A673 (cell line): ENCODE measurements at regions not wholly inside any gene's neighbourhood (a gene's known extent, or its start where the extent isn't known, plus 50 kb on each side); places are given as distances from the start of the nearest gene placed in this dataset.

Experiments used
- BruUV-seq: library from RNA; stranded (reverse); fragments of 400-500 nt; replicated peaks from 2 replicates; lab custom pipeline; 2021; lab: Mats Ljungman, UMichigan
- CTCF ChIA-PET: fragments of 300-600 bp; sonication (Branson Sonifier 250); formaldehyde crosslinking; loops from one replicate; lab custom pipeline; 2022; ENCODE audit warnings: antibody characterized with exemption; lab: Charles Lee
- POLR2A ChIA-PET: fragments of 300-600 bp; sonication (Branson Sonifier 250); formaldehyde crosslinking; loops from one replicate; lab custom pipeline; 2022; ENCODE audit warnings: antibody characterized with exemption; ENCODE audit not compliant: low non-redundant PET; lab: Charles Lee
- DNase-seq: peaks from one replicate; pipeline ENCODE4 v3.0.0-alpha.2; 2015; ENCODE audit warnings: low spot score
- H3K27ac ChIP-seq: fragments of 200-600 bp; sonication (generic); 2 replicates; pipeline ENCODE4 v1.5.1; 2016; ENCODE audit warnings: mixed run types, low read depth, mild to moderate bottlenecking, mixed read lengths, antibody characterized with exemption, low read length; ENCODE audit not compliant: poor library complexity, severe bottlenecking
- H3K27me3 ChIP-seq: fragments of 200-600 bp; sonication (generic); replicated peaks from 2 replicates; pipeline ENCODE4 v1.6.1; 2017; ENCODE audit warnings: mixed run types, low read depth, mild to moderate bottlenecking, mixed read lengths, antibody characterized with exemption, low read length; ENCODE audit not compliant: insufficient read depth, poor library complexity
- H3K36me3 ChIP-seq: fragments of 200-600 bp; sonication (generic); 2 replicates; pipeline ENCODE4 v1.6.1; 2016; ENCODE audit warnings: mixed run types, mild to moderate bottlenecking, mixed read lengths, antibody characterized with exemption, low read length; ENCODE audit not compliant: insufficient read depth, poor library complexity, severe bottlenecking
- H3K4me1 ChIP-seq: fragments of 200-600 bp; sonication (generic); 2 replicates; pipeline ENCODE4 v1.6.1; 2017; ENCODE audit warnings: mixed run types, mild to moderate bottlenecking, mixed read lengths, antibody characterized with exemption, low read length; ENCODE audit not compliant: insufficient read depth, poor library complexity, severe bottlenecking
- H3K4me3 ChIP-seq: fragments of 200-600 bp; sonication (generic); 2 replicates; pipeline ENCODE4 v1.5.1; 2016; ENCODE audit warnings: low read depth, mixed run types, mild to moderate bottlenecking, mixed read lengths, low read length; ENCODE audit not compliant: poor library complexity, severe bottlenecking
- H3K9me3 ChIP-seq: fragments of 200-600 bp; sonication (generic); 2 replicates; pipeline ENCODE4 v1.6.1; 2016; ENCODE audit warnings: mixed run types, low read depth, mild to moderate bottlenecking, mixed read lengths, antibody characterized with exemption, low read length; ENCODE audit not compliant: poor library complexity, severe bottlenecking
- CTCF ChIP-seq: fragments of 300-800, 200-600 bp; sonication (generic); conservative IDR thresholded peaks from 2 replicates; pipeline ENCODE4 v1.5.1; 2017; ENCODE audit warnings: low read depth, mild to moderate bottlenecking, antibody characterized with exemption, low read length, moderate library complexity, mixed read lengths
- EZH2 ChIP-seq: fragments of 200-600 bp; sonication (generic); IDR thresholded peaks from 2 replicates; pipeline ENCODE4 v1.6.1; 2017; ENCODE audit warnings: borderline replicate concordance, low read depth, mild to moderate bottlenecking, mixed read lengths, antibody characterized with exemption, low read length; ENCODE audit not compliant: poor library complexity, severe bottlenecking
- intact Hi-C: fragments of 100-400 bp; cut with micrococcal nuclease; formaldehyde crosslinking; loops from one replicate; pipeline ENCODE4 v1.10.0; 2022; ENCODE audit not compliant: unreplicated experiment

GRCh38 chr22:47342446-47342845 is 580.0 kb downstream of the TBC1D22A start:
- intact Hi-C loops, result no loop called here
- no peaks in the 10 kb centered on the region for H3K4me1 ChIP-seq
- H3K27me3 ChIP-seq, result no peaks in the 10 kb centered on the region
- no peak overlapping the region for H3K4me3 ChIP-seq
- no peak for DNase-seq
- H3K27ac ChIP-seq, result no peak overlapping the region
- H3K36me3 ChIP-seq, result no peaks in the 10 kb centered on the region
- POLR2A ChIA-PET, result no interaction called here
- TF ChIP-seq EZH2 (no peak), CTCF (no peak)
- CTCF ChIA-PET, result no interaction called here
- BruUV-seq, result no TSS peak
- H3K9me3 ChIP-seq, result no peaks in the 10 kb centered on the region

DNA sequence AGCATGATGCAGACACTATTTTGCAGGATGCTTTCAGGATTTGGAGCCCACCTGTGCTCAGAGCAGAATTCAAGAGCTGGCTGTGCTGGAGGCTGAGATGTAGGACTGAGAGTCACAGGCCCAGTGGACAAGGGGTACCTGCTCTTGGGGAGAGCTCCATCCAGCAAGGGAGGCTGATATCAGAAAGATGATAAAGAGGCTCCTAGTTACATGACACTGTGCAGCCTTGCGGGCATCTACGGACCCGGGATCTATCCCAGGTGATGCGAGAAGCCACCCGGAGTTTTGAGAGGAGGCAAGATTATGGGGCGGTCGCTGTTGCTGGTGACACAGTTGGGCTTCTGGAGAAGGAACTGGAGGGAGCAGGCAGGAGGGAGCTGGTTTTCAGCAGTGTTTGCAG is 579.0 kb downstream of the TBC1D22A start:
- TF ChIP-seq EZH2 (no peak), CTCF (no peak)
- intact Hi-C loops, result no loop called here
- no peak for DNase-seq

DNA sequence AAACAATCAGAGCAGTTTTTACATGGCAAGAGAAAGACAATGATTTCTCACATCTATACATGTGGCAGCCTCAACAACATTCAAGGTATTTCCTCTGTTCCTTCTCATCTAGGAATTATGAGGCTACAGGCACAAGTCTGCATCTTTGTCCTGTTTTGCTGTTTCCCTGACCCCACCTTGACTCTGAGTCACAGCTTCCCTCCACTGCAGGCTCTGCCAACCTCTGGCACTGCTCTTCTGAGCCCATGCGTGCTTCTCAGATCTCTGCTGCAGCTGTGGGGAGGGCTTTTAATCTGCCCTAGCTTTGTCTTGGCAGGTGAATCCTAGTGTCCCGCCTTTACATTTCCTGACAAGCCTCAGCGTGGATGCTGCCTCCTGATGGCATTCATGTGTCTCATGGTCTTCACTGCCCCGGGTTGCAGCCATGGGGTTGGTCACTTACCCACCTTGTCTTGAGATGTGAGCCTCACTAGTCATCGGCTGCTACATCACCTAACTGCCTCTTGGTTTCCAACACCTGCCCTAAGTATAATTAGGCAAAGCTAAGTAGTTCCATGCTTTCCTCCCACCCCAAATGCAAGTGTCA is 578.5 kb downstream of the TBC1D22A start:
- Histone ChIP-seq H3K4me3 (no peak overlapping the region), H3K9me3 (no peaks in the 10 kb centered on the region), H3K4me1 (no peaks in the 10 kb centered on the region), H3K27me3 (no peaks in the 10 kb centered on the region), H3K27ac (no peak overlapping the region), H3K36me3 (no peaks in the 10 kb centered on the region)
- CTCF ChIA-PET, result no interaction called here
- intact Hi-C loops, result no loop called here
- POLR2A ChIA-PET, result no interaction called here
- TF ChIP-seq CTCF, result no peak
- TF ChIP-seq EZH2, result no peak
- no peak for DNase-seq
- no TSS peak for BruUV-seq

More for the DNA sequence above, 579.0 kb downstream of the TBC1D22A start:
- BruUV-seq, result no TSS peak
- Histone ChIP-seq H3K27me3 (no peaks in the 10 kb centered on the region), H3K4me3 (no peak overlapping the region), H3K36me3 (no peaks in the 10 kb centered on the region), H3K9me3 (no peaks in the 10 kb centered on the region), H3K27ac (no peak overlapping the region), H3K4me1 (no peaks in the 10 kb centered on the region)
- CTCF ChIA-PET, result no interaction called here
- POLR2A ChIA-PET, result no interaction called here
